ENCODE measurements at regions not wholly inside any gene's neighbourhood (a gene's known extent, or its start where the extent isn't known, plus 50 kb on each side); places are given as distances from the start of the nearest gene placed in this dataset.

DNA sequence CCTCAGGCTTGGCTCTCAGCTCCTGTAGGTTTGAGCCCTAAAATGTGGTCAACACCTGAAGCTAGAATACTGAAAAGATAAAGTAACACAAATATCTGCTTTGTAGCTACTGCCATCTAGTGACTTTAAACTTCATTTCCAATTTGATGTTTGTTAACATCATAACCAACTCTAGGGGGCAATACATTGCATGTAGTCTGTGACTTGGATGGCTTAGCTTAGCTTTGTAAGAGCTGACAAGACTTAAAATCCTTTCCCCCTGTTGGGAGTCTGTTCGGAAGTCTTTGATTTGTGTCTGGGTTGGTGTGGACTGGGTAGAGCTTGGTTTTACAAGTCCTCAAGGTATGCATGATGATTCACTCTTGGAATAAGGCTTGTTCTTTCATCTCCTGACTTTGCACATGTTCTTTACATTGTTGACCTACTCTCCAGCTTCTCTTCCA is 51.7 kb downstream of the SCN11A start:
- Histone ChIP-seq H3K9me3 (ENCODE audit: control insufficient read depth, insufficient read depth, low read length) (no peaks in the 10 kb centered on the region), H3K4me1 (ENCODE audit: control insufficient read depth, insufficient read depth, low read length) (peaks cover 7% of the 10 kb centered on the region), H3K9ac (ENCODE audit: low read depth, low read length) (no peak overlapping the region), H3K27me3 (ENCODE audit: control insufficient read depth, insufficient read depth, low read length) (no peaks in the 10 kb centered on the region), H3K27ac (ENCODE audit: low read depth, low read length) (no peak overlapping the region), H3K36me3 (ENCODE audit: control insufficient read depth, insufficient read depth, low read length) (no peaks in the 10 kb centered on the region), H3K4me3 (ENCODE audit: low read depth, low read length) (no peak overlapping the region)

DNA sequence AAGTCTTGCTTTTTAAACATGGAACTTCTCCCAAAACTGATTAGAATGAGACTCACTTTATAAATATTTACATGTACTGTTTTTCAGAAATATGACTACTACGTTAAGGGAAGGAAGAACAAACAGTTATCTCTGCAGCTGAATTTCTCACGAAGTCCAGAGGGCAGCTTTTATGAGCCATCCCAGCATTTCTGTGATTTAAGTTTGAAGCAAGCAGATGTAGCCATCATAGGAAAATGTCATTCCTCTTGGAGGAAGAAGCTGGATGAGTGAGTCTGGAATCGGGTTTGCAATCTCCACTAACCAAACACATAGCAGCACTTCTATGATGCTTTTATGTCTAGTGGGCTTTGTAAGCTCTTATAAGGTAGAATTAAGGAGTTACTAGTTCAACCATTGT is 53.7 kb downstream of the SCN11A start:
- H3K27ac ChIP-seq (ENCODE audit: low read depth, low read length), result no peak overlapping the region
- H3K4me3 ChIP-seq (ENCODE audit: low read depth, low read length), result no peak overlapping the region
- no peak overlapping the region for H3K9ac ChIP-seq (ENCODE audit: low read depth, low read length)

DNA sequence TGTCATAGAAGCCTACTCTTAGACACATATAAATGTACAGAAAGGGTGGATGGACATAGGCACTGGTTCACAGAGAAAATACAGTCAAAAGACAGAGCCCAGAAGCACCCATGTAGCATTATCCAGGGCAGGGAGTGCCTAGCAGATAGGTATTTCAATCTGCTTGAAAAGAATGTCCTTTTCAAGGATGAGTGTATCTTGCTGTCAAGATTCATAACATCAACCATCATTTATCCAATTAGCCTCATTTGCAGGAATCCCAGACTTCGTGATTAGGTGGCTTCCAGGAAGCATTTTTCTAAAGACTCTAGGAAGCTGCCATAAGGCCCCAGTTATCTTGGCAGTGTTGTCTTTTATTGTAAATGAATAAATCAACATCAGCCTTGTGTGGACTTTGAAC is 55.6 kb downstream of the SCN11A start:
- no peaks in the 10 kb centered on the region for H3K27me3 ChIP-seq (ENCODE audit: control insufficient read depth, insufficient read depth, low read length)
- H3K27ac ChIP-seq (ENCODE audit: low read depth, low read length), result no peak overlapping the region
- H3K4me3 ChIP-seq (ENCODE audit: low read depth, low read length), result no peak overlapping the region
- peaks cover 10% of the 10 kb centered on the region for H3K4me1 ChIP-seq (ENCODE audit: control insufficient read depth, insufficient read depth, low read length)
- H3K9ac ChIP-seq (ENCODE audit: low read depth, low read length), result no peak overlapping the region
- no peaks in the 10 kb centered on the region for H3K9me3 ChIP-seq (ENCODE audit: control insufficient read depth, insufficient read depth, low read length)
- no peaks in the 10 kb centered on the region for H3K36me3 ChIP-seq (ENCODE audit: control insufficient read depth, insufficient read depth, low read length)

More for the DNA sequence above, 53.7 kb downstream of the SCN11A start:
- Histone ChIP-seq H3K36me3 (ENCODE audit: control insufficient read depth, insufficient read depth, low read length) (no peaks in the 10 kb centered on the region), H3K9me3 (ENCODE audit: control insufficient read depth, insufficient read depth, low read length) (no peaks in the 10 kb centered on the region), H3K4me1 (ENCODE audit: control insufficient read depth, insufficient read depth, low read length) (peaks cover 7% of the 10 kb centered on the region), H3K27me3 (ENCODE audit: control insufficient read depth, insufficient read depth, low read length) (no peaks in the 10 kb centered on the region)

DNA sequence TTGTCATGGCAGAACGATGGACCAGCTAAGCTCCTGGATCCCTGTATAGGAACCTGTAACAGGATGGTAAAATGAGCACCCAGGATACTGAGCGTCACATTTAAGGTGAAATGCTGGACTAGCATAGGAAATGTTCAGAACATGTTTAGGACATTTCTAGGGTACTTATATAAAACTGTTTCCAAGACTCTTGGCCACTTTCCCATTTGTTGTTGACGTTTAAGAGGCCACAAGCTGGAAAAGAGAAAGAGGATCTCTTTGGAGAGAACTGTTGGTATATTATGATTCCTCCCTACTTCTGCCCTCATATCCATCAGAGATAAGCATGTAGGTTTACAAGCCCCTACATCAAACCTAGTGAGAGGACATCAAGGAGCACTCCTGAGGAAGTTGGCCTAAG is 57.5 kb downstream of the SCN11A start:
- Histone ChIP-seq H3K36me3 (ENCODE audit: control insufficient read depth, insufficient read depth, low read length) (no peaks in the 10 kb centered on the region), H3K9ac (ENCODE audit: low read depth, low read length) (no peak overlapping the region), H3K27me3 (ENCODE audit: control insufficient read depth, insufficient read depth, low read length) (no peaks in the 10 kb centered on the region), H3K27ac (ENCODE audit: low read depth, low read length) (no peak overlapping the region), H3K4me1 (ENCODE audit: control insufficient read depth, insufficient read depth, low read length) (peaks cover 18% of the 10 kb centered on the region), H3K4me3 (ENCODE audit: low read depth, low read length) (no peak overlapping the region), H3K9me3 (ENCODE audit: control insufficient read depth, insufficient read depth, low read length) (no peaks in the 10 kb centered on the region)

DNA sequence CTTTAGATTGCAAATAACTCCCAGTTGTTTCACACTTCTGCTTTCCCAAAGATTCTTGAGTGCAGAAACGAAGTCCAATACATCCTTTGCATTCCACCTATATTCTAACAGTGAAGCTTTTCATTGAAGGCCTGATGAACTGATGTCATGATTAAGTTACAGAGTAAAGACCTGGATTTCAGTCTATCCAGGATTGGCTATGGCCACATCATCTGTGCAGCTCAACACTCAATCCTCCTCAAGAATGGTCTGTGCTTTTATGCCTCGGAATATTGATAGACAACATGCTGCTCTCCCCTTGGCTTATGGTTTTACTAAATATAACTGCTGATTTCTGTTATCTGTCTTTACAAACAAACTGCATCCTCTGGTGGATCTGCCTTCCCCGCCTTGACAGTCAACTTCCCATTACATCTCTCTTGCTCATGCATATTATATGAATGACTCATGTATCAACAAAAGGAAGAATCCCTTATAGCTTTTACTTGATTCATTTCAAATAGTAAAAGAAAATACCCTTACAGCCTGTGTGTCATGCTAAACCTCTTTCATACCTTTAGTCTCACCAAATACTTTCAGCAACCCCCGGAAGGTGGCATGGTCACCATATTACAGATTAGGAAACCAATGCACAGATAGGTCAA is 59.5 kb downstream of the SCN11A start:
- no peaks in the 10 kb centered on the region for H3K36me3 ChIP-seq (ENCODE audit: control insufficient read depth, insufficient read depth, low read length)
- no peak overlapping the region for H3K9ac ChIP-seq (ENCODE audit: low read depth, low read length)
- H3K9me3 ChIP-seq (ENCODE audit: control insufficient read depth, insufficient read depth, low read length), result no peaks in the 10 kb centered on the region
- peaks cover 17% of the 10 kb centered on the region for H3K4me1 ChIP-seq (ENCODE audit: control insufficient read depth, insufficient read depth, low read length)
- H3K4me3 ChIP-seq (ENCODE audit: low read depth, low read length), result no peak overlapping the region
- peak overlapping the region; percentile 17 for H3K27ac ChIP-seq (ENCODE audit: low read depth, low read length)
- no peaks in the 10 kb centered on the region for H3K27me3 ChIP-seq (ENCODE audit: control insufficient read depth, insufficient read depth, low read length)

DNA sequence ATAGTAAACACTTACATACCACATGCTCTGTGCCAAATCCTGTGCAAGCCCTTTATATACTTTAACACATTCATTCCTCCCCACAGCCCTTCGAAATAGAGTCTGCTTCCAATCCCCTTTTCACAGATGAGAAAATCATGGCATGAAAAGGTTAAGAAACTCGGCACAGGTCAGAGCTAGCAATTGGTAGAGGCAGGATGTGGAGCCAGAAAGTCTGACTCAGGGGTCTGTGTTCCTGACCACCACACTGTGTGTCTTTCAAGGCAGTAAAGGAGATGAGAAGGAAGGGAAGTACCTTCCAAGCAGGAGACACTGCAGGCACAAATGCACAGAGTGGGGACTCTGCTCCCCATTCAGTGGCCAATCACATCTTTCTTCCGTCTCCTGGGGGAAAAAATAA is 61.1 kb downstream of the SCN11A start:
- H3K36me3 ChIP-seq (ENCODE audit: control insufficient read depth, insufficient read depth, low read length), result no peaks in the 10 kb centered on the region
- H3K9me3 ChIP-seq (ENCODE audit: control insufficient read depth, insufficient read depth, low read length), result no peaks in the 10 kb centered on the region
- no peak overlapping the region for H3K27ac ChIP-seq (ENCODE audit: low read depth, low read length)
- peaks cover 17% of the 10 kb centered on the region for H3K4me1 ChIP-seq (ENCODE audit: control insufficient read depth, insufficient read depth, low read length)
- H3K9ac ChIP-seq (ENCODE audit: low read depth, low read length), result no peak overlapping the region
- H3K27me3 ChIP-seq (ENCODE audit: control insufficient read depth, insufficient read depth, low read length), result no peaks in the 10 kb centered on the region
- H3K4me3 ChIP-seq (ENCODE audit: low read depth, low read length), result no peak overlapping the region

DNA sequence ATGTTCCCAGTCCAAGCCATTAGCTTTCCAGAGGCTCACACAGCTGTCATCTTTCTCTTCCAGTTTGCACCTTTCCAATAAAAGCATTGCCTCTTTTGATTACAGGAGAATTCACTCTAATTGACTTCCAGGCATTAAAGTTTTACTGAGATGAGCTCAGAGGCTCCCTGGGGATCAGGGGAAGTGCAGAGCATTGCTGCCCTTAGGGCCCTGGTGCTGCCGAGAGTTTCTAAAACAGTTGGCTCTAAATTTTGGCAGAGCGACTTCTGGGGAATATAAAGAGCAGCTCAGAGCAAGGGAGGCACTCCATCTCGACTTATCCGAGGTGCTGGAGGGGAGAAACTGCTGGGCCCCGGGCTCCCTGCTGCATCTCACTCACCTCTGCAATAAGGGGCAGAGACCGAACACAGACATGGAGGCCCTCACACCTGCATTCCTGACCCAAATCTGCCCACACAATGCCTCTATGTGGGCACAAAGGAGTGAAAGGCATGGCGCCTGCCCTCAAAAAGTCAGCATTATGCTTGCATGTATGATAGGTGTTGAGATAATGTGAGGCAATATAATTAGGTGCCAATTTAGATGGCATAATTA is 61.7 kb downstream of the SCN11A start:
- H3K9ac ChIP-seq (ENCODE audit: low read depth, low read length), result no peak overlapping the region
- no peaks in the 10 kb centered on the region for H3K9me3 ChIP-seq (ENCODE audit: control insufficient read depth, insufficient read depth, low read length)
- H3K4me3 ChIP-seq (ENCODE audit: low read depth, low read length), result no peak overlapping the region
- H3K27ac ChIP-seq (ENCODE audit: low read depth, low read length), result peak overlapping the region; percentile 16
- peaks cover 17% of the 10 kb centered on the region for H3K4me1 ChIP-seq (ENCODE audit: control insufficient read depth, insufficient read depth, low read length)
- H3K27me3 ChIP-seq (ENCODE audit: control insufficient read depth, insufficient read depth, low read length), result no peaks in the 10 kb centered on the region
- H3K36me3 ChIP-seq (ENCODE audit: control insufficient read depth, insufficient read depth, low read length), result no peaks in the 10 kb centered on the region

DNA sequence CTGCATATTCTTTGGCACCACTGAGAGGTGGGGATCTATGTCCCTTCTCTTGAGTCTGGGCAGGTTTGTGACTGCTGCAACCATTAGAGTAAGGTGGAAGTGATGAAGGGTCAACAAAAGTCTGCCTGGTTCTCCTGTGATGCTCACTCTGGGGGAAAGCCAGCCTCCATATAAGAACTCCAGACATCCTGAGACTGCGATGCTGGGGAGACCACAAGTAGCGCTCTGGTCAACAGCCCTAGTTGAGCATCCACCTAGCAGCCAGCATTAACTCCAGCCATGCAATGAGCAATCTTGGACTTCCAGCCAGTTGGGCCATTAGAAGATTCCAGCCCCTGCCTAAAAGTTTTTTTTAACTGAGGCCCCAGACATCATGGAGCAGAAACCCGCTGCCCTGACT is 62.8 kb downstream of the SCN11A start:
- Histone ChIP-seq H3K36me3 (ENCODE audit: control insufficient read depth, insufficient read depth, low read length) (no peaks in the 10 kb centered on the region), H3K9me3 (ENCODE audit: control insufficient read depth, insufficient read depth, low read length) (no peaks in the 10 kb centered on the region), H3K4me1 (ENCODE audit: control insufficient read depth, insufficient read depth, low read length) (peaks cover 17% of the 10 kb centered on the region), H3K27me3 (ENCODE audit: control insufficient read depth, insufficient read depth, low read length) (no peaks in the 10 kb centered on the region), H3K9ac (ENCODE audit: low read depth, low read length) (no peak overlapping the region), H3K4me3 (ENCODE audit: low read depth, low read length) (no peak overlapping the region), H3K27ac (ENCODE audit: low read depth, low read length) (no peak overlapping the region)

DNA sequence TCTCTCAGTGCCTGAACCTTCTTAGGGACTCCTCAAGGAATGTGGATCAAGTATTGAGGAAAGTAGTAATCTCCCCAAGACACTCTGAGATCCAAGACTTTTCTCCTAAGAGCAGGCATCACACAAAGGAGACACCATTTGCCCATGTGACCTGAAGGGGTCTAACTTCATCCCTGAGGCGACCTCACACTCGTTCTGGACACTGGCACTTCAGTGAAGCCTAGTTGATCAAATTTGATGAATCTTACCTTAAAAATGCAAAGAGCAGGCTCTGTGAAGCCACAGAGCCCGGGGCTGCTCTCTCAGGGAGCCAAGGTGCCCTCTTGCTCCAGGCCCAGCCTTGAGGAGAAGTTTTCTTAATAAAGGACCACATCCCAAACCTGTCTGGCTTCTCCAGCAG is 64.3 kb downstream of the SCN11A start:
- Histone ChIP-seq H3K27me3 (ENCODE audit: control insufficient read depth, insufficient read depth, low read length) (no peaks in the 10 kb centered on the region), H3K9ac (ENCODE audit: low read depth, low read length) (no peak overlapping the region), H3K36me3 (ENCODE audit: control insufficient read depth, insufficient read depth, low read length) (no peaks in the 10 kb centered on the region), H3K4me1 (ENCODE audit: control insufficient read depth, insufficient read depth, low read length) (peaks cover 17% of the 10 kb centered on the region), H3K4me3 (ENCODE audit: low read depth, low read length) (no peak overlapping the region), H3K27ac (ENCODE audit: low read depth, low read length) (no peak overlapping the region), H3K9me3 (ENCODE audit: control insufficient read depth, insufficient read depth, low read length) (no peaks in the 10 kb centered on the region)

DNA sequence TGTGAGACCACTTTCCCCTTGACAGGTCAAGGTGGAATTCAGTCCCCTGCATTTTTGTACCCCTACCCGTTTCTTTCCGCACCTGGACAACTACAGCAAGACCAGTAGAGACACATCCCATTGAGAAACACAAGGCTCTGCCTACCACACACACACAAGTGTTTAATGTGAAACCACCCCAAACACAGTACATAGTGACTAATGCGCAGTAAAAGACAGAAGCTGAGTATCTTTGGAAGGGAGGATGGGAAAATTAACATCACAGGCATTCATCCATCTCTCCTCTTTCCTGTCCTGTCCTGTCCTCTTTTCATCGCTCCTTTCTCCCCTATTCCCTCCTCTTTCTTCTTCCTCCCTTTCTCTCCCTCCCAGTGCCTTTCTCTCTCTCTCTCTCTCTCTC is 64.8 kb downstream of the SCN11A start:
- Histone ChIP-seq H3K4me1 (ENCODE audit: control insufficient read depth, insufficient read depth, low read length) (peaks cover 14% of the 10 kb centered on the region), H3K9ac (ENCODE audit: low read depth, low read length) (no peak overlapping the region), H3K4me3 (ENCODE audit: low read depth, low read length) (no peak overlapping the region), H3K27ac (ENCODE audit: low read depth, low read length) (no peak overlapping the region), H3K27me3 (ENCODE audit: control insufficient read depth, insufficient read depth, low read length) (no peaks in the 10 kb centered on the region), H3K9me3 (ENCODE audit: control insufficient read depth, insufficient read depth, low read length) (no peaks in the 10 kb centered on the region), H3K36me3 (ENCODE audit: control insufficient read depth, insufficient read depth, low read length) (no peaks in the 10 kb centered on the region)

DNA sequence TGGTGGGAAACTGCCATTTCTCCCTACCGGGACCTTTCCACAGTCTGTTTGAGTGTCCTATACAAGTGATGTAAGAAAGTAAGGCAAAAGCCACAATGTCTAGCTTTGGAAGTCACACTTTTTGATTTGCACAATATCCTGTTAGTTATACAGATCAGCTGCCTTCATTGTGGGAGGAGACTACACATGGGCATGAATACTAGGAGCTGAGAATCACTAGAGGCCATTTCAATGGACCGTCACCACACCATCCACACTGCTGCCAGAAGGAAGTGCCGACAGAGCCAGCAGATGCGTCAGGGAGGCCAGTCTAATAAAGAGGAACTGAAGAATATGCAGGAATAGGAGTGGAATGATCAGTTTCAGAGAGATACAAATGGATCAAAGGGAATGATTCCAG is 65.8 kb downstream of the SCN11A start:
- H3K9ac ChIP-seq (ENCODE audit: low read depth, low read length), result no peak overlapping the region
- no peaks in the 10 kb centered on the region for H3K36me3 ChIP-seq (ENCODE audit: control insufficient read depth, insufficient read depth, low read length)
- H3K4me1 ChIP-seq (ENCODE audit: control insufficient read depth, insufficient read depth, low read length), result peaks cover 14% of the 10 kb centered on the region
- no peak overlapping the region for H3K4me3 ChIP-seq (ENCODE audit: low read depth, low read length)
- no peak overlapping the region for H3K27ac ChIP-seq (ENCODE audit: low read depth, low read length)
- H3K9me3 ChIP-seq (ENCODE audit: control insufficient read depth, insufficient read depth, low read length), result no peaks in the 10 kb centered on the region
- H3K27me3 ChIP-seq (ENCODE audit: control insufficient read depth, insufficient read depth, low read length), result no peaks in the 10 kb centered on the region
